IPS DF 6.9 (cell line): ENCODE measurements at regions not wholly inside any gene's neighbourhood (a gene's known extent, or its start where the extent isn't known, plus 50 kb on each side); places are given as distances from the start of the nearest gene placed in this dataset.
"Not testable (repeated sequence)": the region's sequence is repeated elsewhere in the genome, so short reads cannot be mapped to it uniquely, and the experiment has no call there.

ENCODE experiments used
- DNase-seq: peaks from one replicate; pipeline ENCODE4 v3.0.0-alpha.2; 2013; ENCODE audit warnings: low read depth, low spot score
- H3K27ac ChIP-seq: one replicate; pipeline ENCODE4 v1.5.1; 2013; ENCODE audit warnings: low read length, control low read depth
- H3K27me3 ChIP-seq: 2 replicates; pipeline ENCODE4 v1.6.1; 2013; ENCODE audit warnings: mild to moderate bottlenecking, low read length; ENCODE audit not compliant: control insufficient read depth, insufficient read depth
- H3K36me3 ChIP-seq: 2 replicates; pipeline ENCODE4 v1.6.1; 2013; ENCODE audit warnings: low read length; ENCODE audit not compliant: control insufficient read depth, insufficient read depth
- H3K4me1 ChIP-seq: 2 replicates; pipeline ENCODE4 v1.6.1; 2013; ENCODE audit warnings: low read length; ENCODE audit not compliant: control insufficient read depth, insufficient read depth
- H3K4me3 ChIP-seq: 2 replicates; pipeline ENCODE4 v1.5.1; 2013; ENCODE audit warnings: mild to moderate bottlenecking, low read length
- H3K9me3 ChIP-seq: 2 replicates; pipeline ENCODE4 v1.6.1; 2013; ENCODE audit warnings: low read length, inconsistent platforms; ENCODE audit not compliant: control insufficient read depth, insufficient read depth
- WGBS: extraction: QIAGEN DNeasy Blood & Tissue Kit; methylation state at CpG from one replicate; pipeline ENCODE4 v1.1.7; 2013; ENCODE audit warnings: mixed read lengths, missing lambda C conversion rate; ENCODE audit not compliant: insufficient read length, insufficient coverage; 5-methylcytosine and 5-hydroxymethylcytosine counted together

DNA sequence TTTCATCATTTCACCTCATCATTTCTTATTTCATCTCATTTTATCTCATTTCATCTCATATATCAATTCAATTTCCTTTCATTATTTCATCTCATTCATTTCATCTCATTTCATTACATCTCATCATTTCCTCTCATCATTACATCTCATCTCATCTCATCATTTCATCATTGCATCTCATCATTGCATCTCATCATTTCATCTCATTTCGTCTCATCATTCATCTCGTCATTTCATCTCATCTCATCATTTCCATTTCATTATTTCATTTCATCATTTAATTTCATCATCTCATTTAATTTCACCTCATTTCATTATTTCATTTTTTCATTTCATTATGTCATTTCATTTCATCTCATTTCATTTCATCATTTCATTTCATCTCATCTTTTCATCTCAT is 168.5 kb upstream of the FAM72C start:
- DNase-seq = not testable (repeated sequence)
- WGBS = no CpG with 5 or more reads among the region's 2 CpGs

GRCh38 chr1:144105006-144105405 is 133.2 kb upstream of the FAM72C start:
- not testable (repeated sequence) for H3K27me3 ChIP-seq, DNase-seq, H3K27ac ChIP-seq, H3K9me3 ChIP-seq, H3K36me3 ChIP-seq, H3K4me3 ChIP-seq, H3K4me1 ChIP-seq
- no CpG with 5 or more reads among the region's 7 CpGs for WGBS

More for the DNA sequence above, 168.5 kb upstream of the FAM72C start:
- not testable (repeated sequence) for H3K36me3 ChIP-seq, H3K4me1 ChIP-seq, H3K27ac ChIP-seq, H3K27me3 ChIP-seq, H3K4me3 ChIP-seq, H3K9me3 ChIP-seq

- not testable (repeated sequence) for H3K27ac ChIP-seq, DNase-seq, H3K4me3 ChIP-seq, H3K27me3 ChIP-seq, H3K4me1 ChIP-seq, H3K36me3 ChIP-seq, H3K9me3 ChIP-seq
- no CpG with 5 or more reads among the region's 14 CpGs for WGBS
These were observed 132.4 kb upstream of the FAM72C start for GRCh38 chr1:144104000-144104677.

DNA sequence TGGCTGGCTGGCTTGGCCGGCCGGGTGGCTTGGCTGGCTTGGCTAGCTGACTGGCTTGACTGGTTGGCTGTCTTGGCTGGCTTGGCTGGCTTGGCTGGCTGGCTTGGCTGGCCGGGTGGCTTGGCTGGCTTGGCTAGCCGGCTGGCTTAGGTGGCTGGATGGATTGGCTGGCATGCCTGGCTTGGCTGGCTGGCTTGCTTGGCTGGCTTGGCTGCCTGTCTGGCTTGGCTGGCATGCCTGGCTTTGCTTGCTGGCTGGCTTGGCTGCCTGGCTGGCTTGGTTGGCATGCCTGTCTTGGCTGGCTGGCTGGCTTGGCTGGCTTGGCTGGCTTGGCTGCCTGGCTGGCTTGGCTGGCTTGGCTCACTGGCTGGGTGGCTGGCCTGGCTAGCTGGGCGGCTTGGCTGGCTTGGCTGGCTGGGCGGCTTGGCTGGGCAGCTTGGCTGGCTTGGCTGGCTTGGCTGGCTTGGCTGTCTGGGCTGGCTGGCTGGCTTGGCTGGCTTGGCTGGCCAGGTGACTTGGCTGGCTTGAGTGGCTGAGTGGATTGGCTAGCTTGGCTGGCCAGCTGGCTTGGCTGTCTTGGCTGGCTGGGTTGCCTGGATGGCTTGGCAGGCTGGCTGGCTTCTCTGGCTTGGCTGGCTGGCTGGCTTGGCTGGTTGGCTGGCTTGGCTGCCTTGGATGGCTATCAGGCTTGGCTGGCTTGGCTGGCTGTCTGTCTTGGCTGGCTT is 131.5 kb upstream of the FAM72C start:
- H3K27me3 ChIP-seq, DNase-seq, H3K4me1 ChIP-seq, H3K9me3 ChIP-seq, H3K36me3 ChIP-seq, H3K4me3 ChIP-seq, H3K27ac ChIP-seq: not testable (repeated sequence)
- no CpG with 5 or more reads among the region's 6 CpGs for WGBS

DNA sequence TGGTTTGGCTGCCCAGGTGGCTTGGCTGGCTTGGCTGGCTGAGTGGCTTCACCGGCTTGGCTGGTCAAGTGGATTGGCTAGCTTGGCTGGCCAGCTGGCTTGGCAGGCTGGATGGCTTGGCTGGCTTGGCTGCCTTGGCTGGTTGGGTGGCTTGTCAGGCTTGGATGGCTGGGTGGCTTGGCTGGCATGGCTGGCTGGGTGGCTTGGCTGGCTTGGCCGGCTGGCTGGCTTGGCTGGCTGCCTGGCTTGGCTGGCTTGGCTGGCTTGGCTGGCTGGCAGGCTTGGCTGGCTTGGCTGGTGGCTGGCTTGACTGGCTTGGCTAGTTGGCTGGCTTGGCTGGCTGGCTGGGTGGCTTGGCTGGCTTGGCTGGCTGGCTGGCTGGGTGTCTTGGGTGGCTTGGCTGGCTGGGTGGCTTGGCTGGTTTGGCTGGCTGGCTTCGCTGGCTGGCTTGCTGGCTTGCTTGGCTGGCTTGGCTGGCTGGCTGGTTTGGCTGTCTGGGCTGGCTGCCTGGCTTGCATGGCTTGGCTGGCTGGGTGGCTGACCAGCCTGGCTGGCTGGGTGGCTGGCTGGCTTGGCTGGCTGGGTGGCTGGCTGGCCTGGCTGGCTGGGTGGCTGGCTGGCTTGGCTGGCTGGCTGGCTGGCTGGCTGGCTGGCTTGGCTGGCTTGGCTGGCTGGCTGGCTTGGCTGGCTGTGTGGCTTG is 130.4 kb upstream of the FAM72C start:
- not testable (repeated sequence) for H3K27me3 ChIP-seq, H3K4me1 ChIP-seq, H3K27ac ChIP-seq, H3K9me3 ChIP-seq, H3K4me3 ChIP-seq, DNase-seq, H3K36me3 ChIP-seq
- WGBS = no CpG with 5 or more reads among the region's 3 CpGs

- no peaks in the 10 kb centered on the region; the same call in 1 of the 2 replicates for H3K36me3 ChIP-seq
- no peak overlapping the region for H3K27ac ChIP-seq
- H3K4me1 ChIP-seq = no peaks in the 10 kb centered on the region
- WGBS = no CpG with 5 or more reads among the region's 8 CpGs
- H3K27me3 ChIP-seq = no peaks in the 10 kb centered on the region
- H3K4me3 ChIP-seq = no peak overlapping the region
- no peaks in the 10 kb centered on the region for H3K9me3 ChIP-seq
- no peak for DNase-seq
These were observed 129.7 kb upstream of the FAM72C start for GRCh38 chr1:144101397-144102045.

GRCh38 chr1:144077167-144077841 is 105.5 kb upstream of the FAM72C start:
- peak overlapping the region; percentile 24; the same call in 1 of the 2 replicates for H3K4me3 ChIP-seq
- not testable (repeated sequence) for H3K9me3 ChIP-seq, H3K27me3 ChIP-seq, DNase-seq, H3K4me1 ChIP-seq, H3K27ac ChIP-seq, H3K36me3 ChIP-seq
- WGBS = no CpG with 5 or more reads among the region's 93 CpGs

DNA sequence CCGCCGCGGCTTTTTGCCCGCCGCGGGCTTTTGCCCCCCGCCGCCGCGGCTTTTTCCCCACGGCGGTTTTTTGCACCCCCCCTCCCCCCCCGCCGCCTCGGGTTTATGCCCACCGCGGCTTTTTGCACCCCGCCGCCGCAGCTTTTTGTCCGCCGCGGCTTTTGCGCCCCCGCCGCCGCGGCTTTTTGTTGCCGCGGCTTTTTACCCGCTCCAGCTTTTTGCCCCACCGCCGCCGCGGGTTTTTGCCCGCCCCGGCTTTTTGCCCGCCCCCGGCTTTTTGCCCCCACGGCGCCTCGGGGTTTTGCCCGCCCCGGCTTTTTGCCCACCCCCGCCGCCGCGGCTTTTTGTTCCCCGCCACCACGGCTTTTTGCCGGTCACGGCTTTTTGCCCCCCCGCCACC is 104.9 kb upstream of the FAM72C start:
- H3K27ac ChIP-seq, H3K4me1 ChIP-seq, H3K4me3 ChIP-seq, H3K9me3 ChIP-seq, H3K36me3 ChIP-seq, H3K27me3 ChIP-seq, DNase-seq: not testable (repeated sequence)
- WGBS = no CpG with 5 or more reads among the region's 53 CpGs

DNA sequence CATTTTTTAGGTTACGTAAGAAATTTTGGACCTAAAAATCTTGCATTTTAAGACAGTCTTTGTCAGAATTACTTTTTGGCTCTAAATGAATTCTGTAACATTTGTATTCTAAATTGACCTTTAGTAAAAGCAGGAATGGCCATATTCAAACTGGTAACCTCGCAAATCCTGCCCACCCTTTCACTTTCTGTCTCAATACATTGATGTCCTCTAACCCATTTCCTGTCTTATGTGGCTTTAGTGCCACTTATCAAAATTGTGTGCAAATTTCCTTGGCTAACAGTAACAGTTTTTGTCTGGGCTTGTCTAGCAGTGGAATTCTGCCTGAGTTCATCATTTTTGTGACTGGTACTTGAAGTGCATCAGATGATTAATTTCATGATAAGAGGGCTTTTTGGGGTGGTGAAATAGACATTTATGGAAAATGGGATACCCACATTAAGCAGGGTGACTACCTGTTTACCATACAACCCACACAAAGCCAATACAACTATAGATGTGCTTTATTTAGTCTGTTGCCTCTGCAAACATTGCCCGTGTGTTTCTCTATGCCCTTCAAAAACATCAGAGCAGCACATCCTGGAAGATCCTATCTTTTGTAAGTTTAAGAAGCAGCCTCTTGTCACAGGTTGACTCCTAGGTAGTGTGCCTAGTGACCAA is 98.7 kb upstream of the FAM72C start:
- not testable (repeated sequence) for H3K4me1 ChIP-seq, H3K27ac ChIP-seq, H3K27me3 ChIP-seq, H3K36me3 ChIP-seq, DNase-seq, H3K4me3 ChIP-seq, H3K9me3 ChIP-seq
- WGBS = no CpG with 5 or more reads among the region's 3 CpGs

DNA sequence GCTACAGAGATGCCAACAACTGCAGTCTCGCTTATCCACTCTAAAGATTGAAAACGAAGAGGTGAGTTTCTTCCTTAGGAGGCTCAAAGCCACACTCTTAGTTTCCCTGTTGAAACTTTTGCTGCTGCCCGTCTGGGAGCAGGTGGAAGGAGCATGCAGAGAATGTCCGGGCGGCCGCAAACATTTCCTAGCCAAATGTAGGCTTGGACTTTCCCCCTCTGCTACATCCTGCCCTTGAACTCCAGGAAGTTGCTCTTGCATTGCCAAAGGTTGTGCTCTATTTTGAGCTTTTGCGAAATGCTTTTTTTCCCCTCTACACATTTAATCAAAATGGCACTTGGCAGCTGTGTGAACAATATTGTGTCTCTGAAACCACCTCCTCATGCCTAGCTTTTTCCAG is 95.3 kb upstream of the FAM72C start:
- H3K27ac ChIP-seq, H3K27me3 ChIP-seq, H3K36me3 ChIP-seq, DNase-seq, H3K9me3 ChIP-seq, H3K4me1 ChIP-seq, H3K4me3 ChIP-seq: not testable (repeated sequence)
- no CpG with 5 or more reads among the region's 7 CpGs for WGBS
